Fibroblast of mammary gland (primary cell): ENCODE measurements at regions not wholly inside any gene's neighbourhood (a gene's known extent, or its start where the extent isn't known, plus 50 kb on each side); places are given as distances from the start of the nearest gene placed in this dataset.

Experiments
- DNase-seq: peaks from one replicate; pipeline ENCODE4 v3.0.0-alpha.2; 2010; ENCODE audit warnings: low read depth
- H3K4me3 ChIP-seq: 2 replicates; pipeline ENCODE4 v1.5.1; 2011; ENCODE audit warnings: low read depth, mild to moderate bottlenecking, low read length, moderate library complexity; ENCODE audit not compliant: control insufficient read depth
- CTCF ChIP-seq: conservative IDR thresholded peaks from 2 replicates; pipeline ENCODE4 v1.5.1; 2011; ENCODE audit warnings: low read depth, low read length, inconsistent platforms; ENCODE audit not compliant: control insufficient read depth, insufficient read depth

DNA sequence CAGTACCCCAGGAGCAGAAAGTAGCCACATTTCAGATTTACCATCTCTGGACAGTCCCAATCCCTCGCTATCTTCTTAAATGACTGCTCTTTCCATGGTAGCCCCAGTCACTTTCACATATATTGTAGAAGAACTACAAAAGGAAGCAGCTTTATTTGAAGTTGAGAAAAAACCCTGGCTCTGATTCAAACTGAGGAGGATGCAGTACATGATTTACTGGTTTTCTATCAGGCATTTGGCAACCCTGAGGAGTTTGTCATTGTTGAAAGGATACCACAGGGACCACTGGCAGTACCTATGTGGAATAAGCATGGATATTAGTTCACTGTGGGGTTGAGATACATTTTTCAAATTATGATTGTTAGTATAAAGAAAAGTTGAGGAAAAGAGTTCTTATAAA, 640.9 kb upstream of the SETBP1 start:
- TF ChIP-seq CTCF, result no peak
- DNase-seq, result peak; percentile 21
- H3K4me3 ChIP-seq, result no peak overlapping the region

DNA sequence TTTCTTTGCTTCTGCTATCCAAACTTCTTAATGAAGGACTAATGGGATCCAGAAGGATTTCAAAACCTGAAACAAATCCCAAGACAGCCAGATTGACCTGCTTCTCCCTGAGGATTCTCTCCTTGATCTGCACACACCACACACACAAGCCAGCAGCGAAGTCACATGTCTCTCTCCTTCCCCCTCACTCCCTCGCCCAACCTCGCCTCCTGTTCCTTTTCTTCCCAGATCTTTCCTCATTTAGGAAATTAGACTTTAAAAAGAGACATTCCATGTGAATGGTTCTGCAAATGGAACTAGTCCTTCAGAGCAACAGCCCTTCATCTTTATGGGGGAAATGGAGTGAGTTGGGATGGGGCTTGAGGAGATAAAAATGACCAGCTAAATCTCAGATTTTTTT, 639.1 kb upstream of the SETBP1 start:
- no peak for TF ChIP-seq CTCF
- DNase-seq, result no peak
- H3K4me3 ChIP-seq, result no peak overlapping the region

- no peak overlapping the region for H3K4me3 ChIP-seq
- DNase-seq, result no peak
- TF ChIP-seq CTCF, result no peak
These were observed 638.7 kb upstream of the SETBP1 start for GRCh38 chr18:44041961-44042360.

- TF ChIP-seq CTCF, result no peak
- DNase-seq, result no peak
These were observed 634.2 kb upstream of the SETBP1 start for GRCh38 chr18:44046376-44046975.

DNA sequence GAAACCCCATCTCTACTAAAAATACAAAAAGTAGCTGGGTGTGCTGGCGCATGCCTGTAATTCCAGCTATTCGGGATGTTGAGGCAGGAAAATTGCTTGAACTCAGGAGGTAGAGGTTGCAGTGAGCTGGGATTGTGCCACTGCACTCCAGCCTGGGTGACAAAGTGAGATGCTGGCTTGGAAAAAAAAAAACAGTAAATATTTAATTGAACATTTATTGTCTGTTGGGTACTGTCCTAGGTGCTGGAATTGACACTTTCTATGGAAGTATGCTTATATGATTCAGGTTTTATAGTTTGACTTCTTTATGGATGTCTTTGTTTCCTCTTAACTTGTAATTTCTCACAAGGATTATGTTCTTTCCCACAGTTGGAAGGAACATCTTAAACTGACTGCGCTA, 633.1 kb upstream of the SETBP1 start:
- H3K4me3 ChIP-seq, result no peak overlapping the region
- DNase-seq, result peak; percentile 7
- no peak for TF ChIP-seq CTCF

More at GRCh38 chr18:44046376-44046975, 634.2 kb upstream of the SETBP1 start:
- H3K4me3 ChIP-seq, result no peak overlapping the region

- DNase-seq, result no peak
- TF ChIP-seq CTCF, result no peak
- no peak overlapping the region for H3K4me3 ChIP-seq
These were observed 632.3 kb upstream of the SETBP1 start for GRCh38 chr18:44048435-44048834.

- TF ChIP-seq CTCF, result no peak
- no peak for DNase-seq
These were observed 631.8 kb upstream of the SETBP1 start for GRCh38 chr18:44048846-44049245.

More at GRCh38 chr18:44048846-44049245, 631.8 kb upstream of the SETBP1 start:
- H3K4me3 ChIP-seq, result no peak overlapping the region
